ENCODE measurements at regions not wholly inside any gene's neighbourhood (a gene's known extent, or its start where the extent isn't known, plus 50 kb on each side); places are given as distances from the start of the nearest gene placed in this dataset.

GRCh38 chr12:132384916-132385774 lies 55.8 kb upstream of the GALNT9 start:
- H3K9me3 ChIP-seq (ENCODE audit: control insufficient read depth, low read length) = peaks cover 3% of the 10 kb centered on the region
- H3K4me1 ChIP-seq (ENCODE audit: control insufficient read depth, insufficient read depth, low read length) = no peaks in the 10 kb centered on the region
- peaks cover 68% of the 10 kb centered on the region for H3K27me3 ChIP-seq (ENCODE audit: control insufficient read depth, insufficient read depth, low read length, poor library complexity, severe bottlenecking)
- no peak overlapping the region for H3K4me3 ChIP-seq (ENCODE audit: insufficient read depth, low read depth, low read length)
- no peak overlapping the region for H3K27ac ChIP-seq (ENCODE audit: insufficient read depth, low read depth, low read length, poor library complexity, severe bottlenecking)
- WGBS, 2 experiments = 69% methylated on average over 25 of the region's 25 CpGs
- H3K36me3 ChIP-seq (ENCODE audit: control insufficient read depth, insufficient read depth, low read length) = no peaks in the 10 kb centered on the region

- Histone ChIP-seq H3K4me1 (ENCODE audit: control insufficient read depth, insufficient read depth, low read length) (no peaks in the 10 kb centered on the region), H3K9me3 (ENCODE audit: control insufficient read depth, low read length) (peaks cover under 1% of the 10 kb centered on the region), H3K27ac (ENCODE audit: insufficient read depth, low read depth, low read length, poor library complexity, severe bottlenecking) (no peak overlapping the region), H3K36me3 (ENCODE audit: control insufficient read depth, insufficient read depth, low read length) (no peaks in the 10 kb centered on the region), H3K4me3 (ENCODE audit: insufficient read depth, low read depth, low read length) (no peak overlapping the region), H3K27me3 (ENCODE audit: control insufficient read depth, insufficient read depth, low read length, poor library complexity, severe bottlenecking) (peaks cover 57% of the 10 kb centered on the region)
- 42 to 52% methylated on average over 3 of the region's 3 CpGs for WGBS, 2 experiments
Measured at GRCh38 chr12:132380641-132381040, 51.3 kb upstream of the GALNT9 start.

GRCh38 chr12:132379996-132380395 lies 50.6 kb upstream of the GALNT9 start:
- Histone ChIP-seq H3K27ac (ENCODE audit: insufficient read depth, low read depth, low read length, poor library complexity, severe bottlenecking) (no peak overlapping the region), H3K4me3 (ENCODE audit: insufficient read depth, low read depth, low read length) (no peak overlapping the region), H3K27me3 (ENCODE audit: control insufficient read depth, insufficient read depth, low read length, poor library complexity, severe bottlenecking) (peaks cover 55% of the 10 kb centered on the region), H3K9me3 (ENCODE audit: control insufficient read depth, low read length) (peaks cover 2% of the 10 kb centered on the region), H3K36me3 (ENCODE audit: control insufficient read depth, insufficient read depth, low read length) (no peaks in the 10 kb centered on the region), H3K4me1 (ENCODE audit: control insufficient read depth, insufficient read depth, low read length) (no peaks in the 10 kb centered on the region)
- 77 to 80% methylated on average over 25 of the region's 25 CpGs for WGBS, 2 experiments

- Histone ChIP-seq H3K27ac (ENCODE audit: insufficient read depth, low read depth, low read length, poor library complexity, severe bottlenecking) (no peak overlapping the region), H3K4me1 (ENCODE audit: control insufficient read depth, insufficient read depth, low read length) (no peaks in the 10 kb centered on the region), H3K9me3 (ENCODE audit: control insufficient read depth, low read length) (peaks cover 2% of the 10 kb centered on the region), H3K4me3 (ENCODE audit: insufficient read depth, low read depth, low read length) (no peak overlapping the region), H3K27me3 (ENCODE audit: control insufficient read depth, insufficient read depth, low read length, poor library complexity, severe bottlenecking) (peaks cover 55% of the 10 kb centered on the region), H3K36me3 (ENCODE audit: control insufficient read depth, insufficient read depth, low read length) (no peaks in the 10 kb centered on the region)
- WGBS, 2 experiments = 86 to 87% methylated on average over 24 of the region's 24 CpGs
Measured at GRCh38 chr12:132379576-132379975, 50.2 kb upstream of the GALNT9 start.

Data from ectodermal cell (in vitro differentiated cells).